Muscle of back (tissue), 3 donors: ENCODE measurements at regions not wholly inside any gene's neighbourhood (a gene's known extent, or its start where the extent isn't known, plus 50 kb on each side); places are given as distances from the start of the nearest gene placed in this dataset.
"Not testable (repeated sequence)": the region's sequence is repeated elsewhere in the genome, so short reads cannot be mapped to it uniquely, and the experiment has no call there.

Experiments used
- DNase-seq, 3 donors: peaks; one replicate each; pipeline versions ENCODE4 v3.0.0 to v3.0.0-alpha.2; 2013

- no peak for DNase-seq
These were observed 222.4 kb upstream of the IRS2 start for GRCh38 chr13:110008816-110009215.

- no peak for DNase-seq
These were observed 219.9 kb upstream of the IRS2 start for GRCh38 chr13:110006304-110006703.

- no peak for DNase-seq
These were observed 219.2 kb upstream of the IRS2 start for GRCh38 chr13:110005563-110005962.

- DNase-seq: no peak
These were observed 218.4 kb upstream of the IRS2 start for GRCh38 chr13:110004814-110005213.

- peak in 1 of 3 donors; percentile 49 for DNase-seq
These were observed 215.4 kb upstream of the IRS2 start for GRCh38 chr13:110001670-110002275.

GRCh38 chr13:110000534-110001345, 214.4 kb upstream of the IRS2 start:
- DNase-seq: no peak

GRCh38 chr13:109999659-110000533, 213.5 kb upstream of the IRS2 start:
- no peak for DNase-seq

GRCh38 chr13:109998684-109999533, 212.5 kb upstream of the IRS2 start:
- DNase-seq: peak in 1 of 3 donors; percentile 33

GRCh38 chr13:109998037-109998436, 211.7 kb upstream of the IRS2 start:
- peak in 1 of 3 donors; percentile 55 for DNase-seq

- DNase-seq: not testable (repeated sequence)
These were observed 210.7 kb upstream of the IRS2 start for GRCh38 chr13:109997056-109997595.

- no peak for DNase-seq
These were observed 210.1 kb upstream of the IRS2 start for GRCh38 chr13:109996404-109996960.

GRCh38 chr13:109995578-109995977, 209.2 kb upstream of the IRS2 start:
- no peak for DNase-seq

GRCh38 chr13:109990296-109990695, 203.9 kb upstream of the IRS2 start:
- no peak for DNase-seq

- no peak for DNase-seq
These were observed 203.3 kb upstream of the IRS2 start for GRCh38 chr13:109989686-109990085.

GRCh38 chr13:109989155-109989554, 202.8 kb upstream of the IRS2 start:
- peak in 1 of 3 donors; percentile 45 for DNase-seq

- no peak for DNase-seq
These were observed 200.5 kb upstream of the IRS2 start for GRCh38 chr13:109986851-109987250.

GRCh38 chr13:109985871-109986450, 199.6 kb upstream of the IRS2 start:
- no peak for DNase-seq

GRCh38 chr13:109983447-109983846, 197.1 kb upstream of the IRS2 start:
- DNase-seq: no peak

- DNase-seq: no peak
These were observed 194.6 kb upstream of the IRS2 start for GRCh38 chr13:109981000-109981399.

- DNase-seq: not testable (repeated sequence)
These were observed 193.3 kb upstream of the IRS2 start for GRCh38 chr13:109979676-109980075.
